ENCODE measurements at regions not wholly inside any gene's neighbourhood (a gene's known extent, or its start where the extent isn't known, plus 50 kb on each side); places are given as distances from the start of the nearest gene placed in this dataset.

- Histone ChIP-seq H3K9me3 (ENCODE audit: insufficient read depth, low read length, severe bottlenecking) (peaks cover 2% of the 10 kb centered on the region), H3K27ac (ENCODE audit: low read length) (no peak overlapping the region), H4K20me1 (ENCODE audit: insufficient read depth, low read length) (no peaks in the 10 kb centered on the region), H3K79me2 (ENCODE audit: insufficient read depth, low read length) (no peaks in the 10 kb centered on the region), H3K4me1 (ENCODE audit: insufficient read depth, low read length) (no peaks in the 10 kb centered on the region), H3K36me3 (ENCODE audit: insufficient read depth, low read length) (no peaks in the 10 kb centered on the region), H3K4me2 (ENCODE audit: insufficient read depth, low read length) (no peak overlapping the region), H3K4me3 (ENCODE audit: low read depth in 1 of 2, low read length in 2 of 2) (no peak overlapping the region), H3K27me3 (ENCODE audit: insufficient read depth, low read length, poor library complexity) (no peaks in the 10 kb centered on the region), H3K9ac (ENCODE audit: low read depth, low read length) (no peak overlapping the region), H2AFZ (ENCODE audit: low read depth, low read length) (no peak overlapping the region)
- no peak for DNase-seq
- TF ChIP-seq EZH2 (IDR thresholded peaks at IDR 0.05; ENCODE audit: borderline replicate concordance, low read depth, low read length, severe bottlenecking) = no peak
- TF ChIP-seq, protein P1, sequence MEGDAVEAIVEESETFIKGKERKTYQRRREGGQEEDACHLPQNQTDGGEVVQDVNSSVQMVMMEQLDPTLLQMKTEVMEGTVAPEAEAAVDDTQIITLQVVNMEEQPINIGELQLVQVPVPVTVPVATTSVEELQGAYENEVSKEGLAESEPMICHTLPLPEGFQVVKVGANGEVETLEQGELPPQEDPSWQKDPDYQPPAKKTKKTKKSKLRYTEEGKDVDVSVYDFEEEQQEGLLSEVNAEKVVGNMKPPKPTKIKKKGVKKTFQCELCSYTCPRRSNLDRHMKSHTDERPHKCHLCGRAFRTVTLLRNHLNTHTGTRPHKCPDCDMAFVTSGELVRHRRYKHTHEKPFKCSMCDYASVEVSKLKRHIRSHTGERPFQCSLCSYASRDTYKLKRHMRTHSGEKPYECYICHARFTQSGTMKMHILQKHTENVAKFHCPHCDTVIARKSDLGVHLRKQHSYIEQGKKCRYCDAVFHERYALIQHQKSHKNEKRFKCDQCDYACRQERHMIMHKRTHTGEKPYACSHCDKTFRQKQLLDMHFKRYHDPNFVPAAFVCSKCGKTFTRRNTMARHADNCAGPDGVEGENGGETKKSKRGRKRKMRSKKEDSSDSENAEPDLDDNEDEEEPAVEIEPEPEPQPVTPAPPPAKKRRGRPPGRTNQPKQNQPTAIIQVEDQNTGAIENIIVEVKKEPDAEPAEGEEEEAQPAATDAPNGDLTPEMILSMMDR (IDR thresholded peaks at IDR 0.05; ENCODE audit: borderline replicate concordance, extremely low read depth, low read length, poor library complexity, severe bottlenecking) = no peak
- no peak for ATAC-seq (ENCODE audit: insufficient read depth, low read depth)
Measured at GRCh38 chr4:126271292-126271691, 956.5 kb downstream of the FAT4 start.

GRCh38 chr4:126273746-126274145, 959.0 kb downstream of the FAT4 start:
- Histone ChIP-seq H3K9me3 (ENCODE audit: insufficient read depth, low read length, severe bottlenecking) (peaks cover 2% of the 10 kb centered on the region), H3K9ac (ENCODE audit: low read depth, low read length) (no peak overlapping the region), H3K4me3 (ENCODE audit: low read depth in 1 of 2, low read length in 2 of 2) (no peak overlapping the region), H2AFZ (ENCODE audit: low read depth, low read length) (no peak overlapping the region), H4K20me1 (ENCODE audit: insufficient read depth, low read length) (no peaks in the 10 kb centered on the region), H3K4me2 (ENCODE audit: insufficient read depth, low read length) (no peak overlapping the region), H3K27me3 (ENCODE audit: insufficient read depth, low read length, poor library complexity) (no peaks in the 10 kb centered on the region), H3K79me2 (ENCODE audit: insufficient read depth, low read length) (no peaks in the 10 kb centered on the region), H3K4me1 (ENCODE audit: insufficient read depth, low read length) (no peaks in the 10 kb centered on the region), H3K36me3 (ENCODE audit: insufficient read depth, low read length) (no peaks in the 10 kb centered on the region), H3K27ac (ENCODE audit: low read length) (no peak overlapping the region)
- ATAC-seq (ENCODE audit: insufficient read depth, low read depth) = no peak
- no peak for DNase-seq
- TF ChIP-seq, protein P1 (IDR thresholded peaks at IDR 0.05; ENCODE audit: borderline replicate concordance, extremely low read depth, low read length, poor library complexity, severe bottlenecking) = no peak
- no peak for TF ChIP-seq EZH2 (IDR thresholded peaks at IDR 0.05; ENCODE audit: borderline replicate concordance, low read depth, low read length, severe bottlenecking)

GRCh38 chr4:126291886-126292285, 977.1 kb downstream of the FAT4 start:
- Histone ChIP-seq H3K27me3 (ENCODE audit: insufficient read depth, low read length, poor library complexity) (no peaks in the 10 kb centered on the region), H3K36me3 (ENCODE audit: insufficient read depth, low read length) (no peaks in the 10 kb centered on the region), H3K27ac (ENCODE audit: low read length) (no peak overlapping the region), H3K79me2 (ENCODE audit: insufficient read depth, low read length) (no peaks in the 10 kb centered on the region), H3K9me3 (ENCODE audit: insufficient read depth, low read length, severe bottlenecking) (no peaks in the 10 kb centered on the region), H4K20me1 (ENCODE audit: insufficient read depth, low read length) (no peaks in the 10 kb centered on the region), H3K4me2 (ENCODE audit: insufficient read depth, low read length) (no peak overlapping the region), H3K4me1 (ENCODE audit: insufficient read depth, low read length) (no peaks in the 10 kb centered on the region), H3K9ac (ENCODE audit: low read depth, low read length) (no peak overlapping the region), H2AFZ (ENCODE audit: low read depth, low read length) (no peak overlapping the region), H3K4me3 (ENCODE audit: low read depth in 1 of 2, low read length in 2 of 2) (no peak overlapping the region)
- ATAC-seq (ENCODE audit: insufficient read depth, low read depth) (no peak), DNase-seq (no peak)
- TF ChIP-seq, protein P1 (IDR thresholded peaks at IDR 0.05; ENCODE audit: borderline replicate concordance, extremely low read depth, low read length, poor library complexity, severe bottlenecking) = no peak
- TF ChIP-seq EZH2 (IDR thresholded peaks at IDR 0.05; ENCODE audit: borderline replicate concordance, low read depth, low read length, severe bottlenecking) = no peak

DNA sequence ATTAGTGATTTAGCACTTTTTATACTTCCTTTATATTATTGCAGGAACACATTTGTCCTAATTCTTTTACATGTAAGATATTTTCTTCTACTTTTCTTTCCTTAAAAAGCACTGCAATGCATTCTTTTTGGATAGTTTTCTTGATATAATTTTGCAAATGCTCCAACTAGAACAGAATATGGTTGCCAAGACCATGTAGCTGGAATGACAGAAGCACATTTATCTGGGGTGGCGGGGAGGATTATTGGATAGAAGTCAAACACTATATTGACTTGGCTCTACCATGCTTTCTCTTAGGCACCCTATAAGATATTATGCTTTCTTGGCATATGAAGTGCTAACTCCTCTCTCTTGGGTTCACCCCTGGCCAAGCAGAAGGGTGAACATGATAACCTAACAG, 983.5 kb downstream of the FAT4 start:
- Histone ChIP-seq H3K9ac (ENCODE audit: low read depth, low read length) (no peak overlapping the region), H3K79me2 (ENCODE audit: insufficient read depth, low read length) (no peaks in the 10 kb centered on the region), H3K4me2 (ENCODE audit: insufficient read depth, low read length) (no peak overlapping the region), H3K4me3 (ENCODE audit: low read depth in 1 of 2, low read length in 2 of 2) (no peak overlapping the region), H4K20me1 (ENCODE audit: insufficient read depth, low read length) (no peaks in the 10 kb centered on the region), H3K9me3 (ENCODE audit: insufficient read depth, low read length, severe bottlenecking) (peaks cover 5% of the 10 kb centered on the region), H3K27ac (ENCODE audit: low read length) (no peak overlapping the region), H3K4me1 (ENCODE audit: insufficient read depth, low read length) (no peaks in the 10 kb centered on the region), H3K27me3 (ENCODE audit: insufficient read depth, low read length, poor library complexity) (no peaks in the 10 kb centered on the region), H3K36me3 (ENCODE audit: insufficient read depth, low read length) (no peaks in the 10 kb centered on the region), H2AFZ (ENCODE audit: low read depth, low read length) (no peak overlapping the region)
- TF ChIP-seq, protein P1 (IDR thresholded peaks at IDR 0.05; ENCODE audit: borderline replicate concordance, extremely low read depth, low read length, poor library complexity, severe bottlenecking) = no peak
- no peak for TF ChIP-seq EZH2 (IDR thresholded peaks at IDR 0.05; ENCODE audit: borderline replicate concordance, low read depth, low read length, severe bottlenecking)
- ATAC-seq (ENCODE audit: insufficient read depth, low read depth) (no peak), DNase-seq (no peak)
